Neural progenitor cell (in vitro differentiated cells): ENCODE measurements at regions not wholly inside any gene's neighbourhood (a gene's known extent, or its start where the extent isn't known, plus 50 kb on each side); places are given as distances from the start of the nearest gene placed in this dataset.

Experiments used
- DNase-seq: peaks from one replicate; pipeline ENCODE4 v3.0.0-alpha.2; 2016; ENCODE audit warnings: low spot score
- H2AFZ ChIP-seq: fragments of 200-600 bp; sonication (generic); replicated peaks from 2 replicates; pipeline ENCODE4 v1.6.1; 2016; ENCODE audit warnings: antibody characterized with exemption
- H3F3A ChIP-seq: fragments of 200-600 bp; sonication (generic); 2 replicates; pipeline ENCODE4 v1.6.1; 2016; ENCODE audit warnings: antibody characterized with exemption, low read depth
- H3K27ac ChIP-seq: fragments of 200-600 bp; sonication (generic); 2 replicates; pipeline ENCODE4 v1.5.1; 2016; ENCODE audit warnings: mild to moderate bottlenecking
- H3K27me3 ChIP-seq: fragments of 200-600 bp; sonication (generic); 2 replicates; pipeline ENCODE4 v1.6.1; 2016; ENCODE audit warnings: mild to moderate bottlenecking, moderate library complexity
- H3K36me3 ChIP-seq: fragments of 200-600 bp; sonication (generic); 2 replicates; pipeline ENCODE4 v1.5.1; 2016
- H3K4me1 ChIP-seq: fragments of 200-600 bp; sonication (generic); 2 replicates; pipeline ENCODE4 v1.6.1; 2016; ENCODE audit warnings: mixed run types
- H3K4me2 ChIP-seq: fragments of 200-600 bp; sonication (generic); 2 replicates; pipeline ENCODE4 v1.6.1; 2016
- H3K4me3 ChIP-seq: fragments of 200-600 bp; sonication (generic); 2 replicates; pipeline ENCODE4 v1.5.1; 2016
- H3K79me2 ChIP-seq: fragments of 200-600 bp; sonication (generic); 2 replicates; pipeline ENCODE4 v1.6.1; 2016; ENCODE audit warnings: low read depth
- H3K9ac ChIP-seq: fragments of 200-600 bp; sonication (generic); 2 replicates; pipeline ENCODE4 v1.6.1; 2016
- H3K9me3 ChIP-seq: fragments of 200-600 bp; sonication (generic); 2 replicates; pipeline ENCODE4 v1.5.1; 2016; ENCODE audit warnings: low read depth
- H4K20me1 ChIP-seq: fragments of 200-600 bp; sonication (generic); 2 replicates; pipeline ENCODE4 v1.6.1; 2016; ENCODE audit warnings: low read depth
- H3K27ac Mint-ChIP-seq: 3 replicates; pipeline ENCODE4 v1.8.0; 2021; ENCODE audit warnings: mixed read lengths
- H3K27me3 Mint-ChIP-seq: 2 replicates; pipeline ENCODE4 v1.8.0; 2022; ENCODE audit warnings: low read depth, mild to moderate bottlenecking, inconsistent platforms, moderate library complexity, mixed read lengths; ENCODE audit not compliant: insufficient read depth
- H3K36me3 Mint-ChIP-seq: 3 replicates; pipeline ENCODE4 v1.8.0; 2021; ENCODE audit warnings: mixed read lengths
- H3K4me1 Mint-ChIP-seq: 3 replicates; pipeline ENCODE4 v1.8.0; 2021; ENCODE audit warnings: mixed read lengths
- H3K4me3 Mint-ChIP-seq: 3 replicates; pipeline ENCODE4 v1.8.0; 2021; ENCODE audit warnings: mild to moderate bottlenecking, moderate library complexity, mixed read lengths
- H3K9me3 Mint-ChIP-seq: 3 replicates; pipeline ENCODE4 v1.8.0; 2020; ENCODE audit warnings: mixed read lengths
- EZH2 ChIP-seq: fragments of 200-600 bp; sonication (generic); IDR thresholded peaks from 2 replicates; pipeline ENCODE4 v1.6.1; 2017; ENCODE audit warnings: antibody characterized with exemption, mild to moderate bottlenecking, moderate library complexity
- EZH2phosphoT487 ChIP-seq: fragments of 200-600 bp; sonication (generic); IDR thresholded peaks from 2 replicates; pipeline ENCODE4 v1.6.1; 2017; ENCODE audit warnings: antibody characterized with exemption
- TF ChIP-seq, protein P1 (sequence below): fragments of 200-600 bp; sonication (generic); IDR thresholded peaks from 2 replicates; pipeline ENCODE4 v1.5.1; 2017; ENCODE audit warnings: antibody characterized with exemption, mild to moderate bottlenecking

DNA sequence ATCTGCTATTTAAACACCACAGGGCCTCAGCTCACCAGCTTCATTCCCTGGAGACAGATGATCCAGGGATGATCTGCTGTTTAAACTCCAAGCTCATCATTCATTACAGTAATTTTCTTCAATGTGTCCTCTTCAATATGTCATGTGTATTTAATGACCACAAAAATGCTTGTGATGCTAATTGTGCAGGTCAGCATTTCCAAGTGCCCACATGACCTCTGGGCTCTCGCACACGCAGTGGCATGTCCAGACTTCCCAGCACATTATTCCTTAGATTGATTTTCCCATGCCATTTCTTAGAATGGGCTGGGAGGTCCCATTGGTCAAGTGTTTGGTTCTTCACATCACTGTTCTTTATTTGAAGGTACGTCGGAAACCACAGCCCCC, 434.4 kb downstream of the HAO1 start:
- Histone ChIP-seq H4K20me1 (no peaks in the 10 kb centered on the region), H3F3A (no peaks in the 10 kb centered on the region), H2AFZ (peak overlapping the region; percentile 43), H3K79me2 (no peaks in the 10 kb centered on the region), H3K4me2 (no peak overlapping the region), H3K27ac (no peak overlapping the region), H3K9ac (no peak overlapping the region), H3K36me3 (no peaks in the 10 kb centered on the region), H3K4me3 (no peak overlapping the region), H3K27me3 (no peaks in the 10 kb centered on the region), H3K9me3 (no peaks in the 10 kb centered on the region), H3K4me1 (no peaks in the 10 kb centered on the region)
- Mint-ChIP-seq H3K36me3 (no peaks in the 10 kb centered on the region), H3K4me3 (no peak overlapping the region), H3K4me1 (no peaks in the 10 kb centered on the region), H3K9me3 (no peaks in the 10 kb centered on the region), H3K27me3 (no peaks in the 10 kb centered on the region), H3K27ac (no peak overlapping the region)
- DNase-seq, result no peak
- TF ChIP-seq EZH2, result no peak
- no peak for TF ChIP-seq EZH2phosphoT487
- TF ChIP-seq, protein P1, sequence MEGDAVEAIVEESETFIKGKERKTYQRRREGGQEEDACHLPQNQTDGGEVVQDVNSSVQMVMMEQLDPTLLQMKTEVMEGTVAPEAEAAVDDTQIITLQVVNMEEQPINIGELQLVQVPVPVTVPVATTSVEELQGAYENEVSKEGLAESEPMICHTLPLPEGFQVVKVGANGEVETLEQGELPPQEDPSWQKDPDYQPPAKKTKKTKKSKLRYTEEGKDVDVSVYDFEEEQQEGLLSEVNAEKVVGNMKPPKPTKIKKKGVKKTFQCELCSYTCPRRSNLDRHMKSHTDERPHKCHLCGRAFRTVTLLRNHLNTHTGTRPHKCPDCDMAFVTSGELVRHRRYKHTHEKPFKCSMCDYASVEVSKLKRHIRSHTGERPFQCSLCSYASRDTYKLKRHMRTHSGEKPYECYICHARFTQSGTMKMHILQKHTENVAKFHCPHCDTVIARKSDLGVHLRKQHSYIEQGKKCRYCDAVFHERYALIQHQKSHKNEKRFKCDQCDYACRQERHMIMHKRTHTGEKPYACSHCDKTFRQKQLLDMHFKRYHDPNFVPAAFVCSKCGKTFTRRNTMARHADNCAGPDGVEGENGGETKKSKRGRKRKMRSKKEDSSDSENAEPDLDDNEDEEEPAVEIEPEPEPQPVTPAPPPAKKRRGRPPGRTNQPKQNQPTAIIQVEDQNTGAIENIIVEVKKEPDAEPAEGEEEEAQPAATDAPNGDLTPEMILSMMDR, result no peak

DNA sequence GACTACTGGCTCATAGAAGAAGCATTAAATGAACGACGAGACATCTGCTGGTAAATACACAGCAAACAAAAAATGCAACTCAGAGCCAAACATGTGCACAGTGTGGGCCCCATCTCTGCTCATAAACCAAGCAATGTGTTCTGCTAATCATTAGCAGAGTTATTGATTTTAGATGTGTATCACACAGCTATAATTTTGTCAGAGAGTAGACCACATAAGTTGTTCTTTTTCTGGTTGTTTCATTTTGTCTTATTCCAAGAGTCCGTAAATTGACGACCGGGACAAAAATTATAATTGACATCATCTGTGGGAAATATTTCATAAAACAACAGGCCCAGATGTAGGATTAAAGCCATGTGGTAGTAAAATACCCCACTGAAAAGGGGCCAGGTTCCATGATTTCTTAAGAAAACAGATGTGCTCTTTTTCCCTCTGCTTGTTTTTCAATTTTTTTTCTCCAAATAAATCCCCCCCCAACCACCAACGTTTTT, 423.6 kb downstream of the HAO1 start:
- H3K4me1 Mint-ChIP-seq, result no peaks in the 10 kb centered on the region
- DNase-seq, result no peak
- H3K36me3 ChIP-seq, result no peaks in the 10 kb centered on the region
- no peaks in the 10 kb centered on the region for H3F3A ChIP-seq
- no peak overlapping the region for H3K9ac ChIP-seq
- no peak overlapping the region for H2AFZ ChIP-seq
- H3K9me3 Mint-ChIP-seq, result no peaks in the 10 kb centered on the region
- H3K27me3 Mint-ChIP-seq, result no peaks in the 10 kb centered on the region
- H3K27ac Mint-ChIP-seq, result no peak overlapping the region
- H3K4me3 Mint-ChIP-seq, result no peak overlapping the region
- no peaks in the 10 kb centered on the region for H3K79me2 ChIP-seq
- no peaks in the 10 kb centered on the region for H4K20me1 ChIP-seq
- H3K4me1 ChIP-seq, result no peaks in the 10 kb centered on the region
- TF ChIP-seq EZH2phosphoT487 (no peak), EZH2 (no peak)
- TF ChIP-seq, protein P1, result no peak
- no peaks in the 10 kb centered on the region for H3K27me3 ChIP-seq
- H3K36me3 Mint-ChIP-seq, result no peaks in the 10 kb centered on the region
- H3K4me3 ChIP-seq, result no peak overlapping the region
- no peaks in the 10 kb centered on the region for H3K9me3 ChIP-seq
- H3K27ac ChIP-seq, result no peak overlapping the region
- no peak overlapping the region for H3K4me2 ChIP-seq

DNA sequence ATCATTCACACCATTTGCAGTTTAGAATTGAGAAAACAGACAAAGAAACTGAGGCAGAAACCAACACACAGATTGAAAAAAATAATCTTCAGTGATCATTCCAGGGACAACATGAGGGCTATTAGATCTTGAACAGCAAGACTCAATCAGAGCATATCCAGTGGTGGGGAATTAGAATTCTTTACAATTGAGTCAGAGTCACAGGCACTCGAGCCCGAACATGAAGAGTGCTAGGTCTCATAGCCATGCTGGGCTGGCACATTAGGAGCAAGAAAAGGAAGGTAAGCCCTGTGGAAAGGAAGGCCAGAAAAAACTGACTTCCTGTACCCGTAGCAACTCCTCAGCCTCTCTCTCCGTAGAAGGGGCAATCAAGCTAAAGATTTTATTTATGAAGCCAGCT, 419.9 kb downstream of the HAO1 start:
- DNase-seq, result no peak
- H3K4me3 Mint-ChIP-seq, result no peak overlapping the region

More for the DNA sequence above, 419.9 kb downstream of the HAO1 start:
- Histone ChIP-seq H3K36me3 (no peaks in the 10 kb centered on the region), H4K20me1 (no peaks in the 10 kb centered on the region), H3K79me2 (no peaks in the 10 kb centered on the region), H3F3A (no peaks in the 10 kb centered on the region), H3K27ac (no peak overlapping the region), H3K27me3 (no peaks in the 10 kb centered on the region), H3K4me1 (no peaks in the 10 kb centered on the region), H2AFZ (no peak overlapping the region), H3K9me3 (no peaks in the 10 kb centered on the region), H3K4me3 (no peak overlapping the region), H3K9ac (no peak overlapping the region), H3K4me2 (no peak overlapping the region)
- Mint-ChIP-seq H3K36me3 (no peaks in the 10 kb centered on the region), H3K27me3 (no peaks in the 10 kb centered on the region), H3K4me1 (no peaks in the 10 kb centered on the region), H3K27ac (no peak overlapping the region), H3K9me3 (no peaks in the 10 kb centered on the region)
- no peak for TF ChIP-seq EZH2
- TF ChIP-seq EZH2phosphoT487, result no peak
- TF ChIP-seq, protein P1, result no peak
